ENCODE measurements at regions not wholly inside any gene's neighbourhood (a gene's known extent, or its start where the extent isn't known, plus 50 kb on each side); places are given as distances from the start of the nearest gene placed in this dataset.

GRCh38 chr5:145077028-145077427 lies 758.1 kb downstream of the PRELID2 start:
- Histone ChIP-seq H3K27me3 (ENCODE audit: control insufficient read depth in 1 of 2, insufficient read depth in 2 of 2, low read length in 2 of 2) (no peaks in the 10 kb centered on the region), H3K27ac (ENCODE audit: extremely low read length, insufficient read depth, low read length) (no peak overlapping the region), H3K4me1 (ENCODE audit: insufficient read depth, low read length) (no peaks in the 10 kb centered on the region), H4K20me1 (ENCODE audit: insufficient read depth, low read length) (no peaks in the 10 kb centered on the region), H3K4me2 (ENCODE audit: low read depth, low read length) (no peak overlapping the region), H3K9me3 (ENCODE audit: low read length) (no peaks in the 10 kb centered on the region), H3K9ac (ENCODE audit: insufficient read depth, low read depth, low read length) (no peak overlapping the region), H3K36me3 (replicated peaks in 1 of 2; ENCODE audit: control insufficient read depth in 1 of 2, insufficient read depth in 2 of 2, low read length in 2 of 2) (no peaks in the 10 kb centered on the region), H3K4me3 (replicated peaks in 1 of 3; ENCODE audit: insufficient read depth in 1 of 3, low read depth in 2 of 3, low read length in 3 of 3) (no peak overlapping the region), H3K79me2 (ENCODE audit: insufficient read depth, low read length) (no peaks in the 10 kb centered on the region), H2AFZ (ENCODE audit: low read length) (no peak overlapping the region)
- ChIA-PET CTCF (ENCODE audit: low intra/inter-chr PET ratio, low total read pairs) (no interaction called here), POLR2A (no interaction called here)
- no TSS peak for BruUV-seq (replicated peaks)
- TF ChIP-seq, protein P1, sequence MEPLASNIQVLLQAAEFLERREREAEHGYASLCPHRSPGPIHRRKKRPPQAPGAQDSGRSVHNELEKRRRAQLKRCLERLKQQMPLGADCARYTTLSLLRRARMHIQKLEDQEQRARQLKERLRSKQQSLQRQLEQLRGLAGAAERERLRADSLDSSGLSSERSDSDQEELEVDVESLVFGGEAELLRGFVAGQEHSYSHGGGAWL (CRISPR knock-in tag; IDR thresholded peaks at IDR 0.05) = no peak
- FAIRE-seq (no peak), ATAC-seq (no peak), DNase-seq (ENCODE audit: low spot score) (no peak)
- intact Hi-C loops (cut with micrococcal nuclease; ENCODE audit: unreplicated experiment) = no loop called here
- in situ Hi-C loops (cut with HindIII; ENCODE audit: extremely low pct_ligation_motif_present, low pct_unique_long_range_greater_than_20kb) = no loop called here
- 46% methylated on average over 4 of the region's 6 CpGs for WGBS (ENCODE audit: low lambda C conversion rate)

- in situ Hi-C loops (cut with HindIII; ENCODE audit: extremely low pct_ligation_motif_present, low pct_unique_long_range_greater_than_20kb) (no loop called here), intact Hi-C loops (cut with micrococcal nuclease; ENCODE audit: unreplicated experiment) (no loop called here)
- Histone ChIP-seq H3K36me3 (replicated peaks in 1 of 2; ENCODE audit: control insufficient read depth in 1 of 2, insufficient read depth in 2 of 2, low read length in 2 of 2) (no peaks in the 10 kb centered on the region), H4K20me1 (ENCODE audit: insufficient read depth, low read length) (no peaks in the 10 kb centered on the region), H3K79me2 (ENCODE audit: insufficient read depth, low read length) (no peaks in the 10 kb centered on the region), H3K9me3 (ENCODE audit: low read length) (no peaks in the 10 kb centered on the region), H3K9ac (ENCODE audit: insufficient read depth, low read depth, low read length) (no peak overlapping the region), H3K4me1 (ENCODE audit: insufficient read depth, low read length) (no peaks in the 10 kb centered on the region), H2AFZ (ENCODE audit: low read length) (no peak overlapping the region), H3K27ac (ENCODE audit: extremely low read length, insufficient read depth, low read length) (no peak overlapping the region), H3K4me2 (ENCODE audit: low read depth, low read length) (no peak overlapping the region), H3K27me3 (ENCODE audit: control insufficient read depth in 1 of 2, insufficient read depth in 2 of 2, low read length in 2 of 2) (no peaks in the 10 kb centered on the region), H3K4me3 (replicated peaks in 1 of 3; ENCODE audit: insufficient read depth in 1 of 3, low read depth in 2 of 3, low read length in 3 of 3) (no peak overlapping the region)
- BruUV-seq (replicated peaks) = no TSS peak
- FAIRE-seq (no peak), ATAC-seq (no peak), DNase-seq (ENCODE audit: low spot score) (no peak)
- ChIA-PET CTCF (ENCODE audit: low intra/inter-chr PET ratio, low total read pairs) (no interaction called here), POLR2A (no interaction called here)
- TF ChIP-seq JUN (CRISPR knock-in tag; IDR thresholded peaks at IDR 0.05) (no peak), ZNF501 (CRISPR knock-in tag; IDR thresholded peaks at IDR 0.05) (no peak), KAT8 (CRISPR knock-in tag; IDR thresholded peaks at IDR 0.05) (no peak), HNF4G (IDR thresholded peaks at IDR 0.05; ENCODE audit: borderline replicate concordance, low read depth, low read length) (no peak), HNF4G (CRISPR knock-in tag; IDR thresholded peaks at IDR 0.05; ENCODE audit: borderline replicate concordance, low read depth) (no peak), MIER3 (CRISPR knock-in tag; IDR thresholded peaks at IDR 0.05; ENCODE audit: borderline replicate concordance) (no peak), ZNF382 (CRISPR knock-in tag; IDR thresholded peaks at IDR 0.05; ENCODE audit: borderline replicate concordance) (no peak), ZHX1 (CRISPR knock-in tag; IDR thresholded peaks at IDR 0.05; ENCODE audit: low read depth) (no peak), NFE2L1 (CRISPR knock-in tag; IDR thresholded peaks at IDR 0.05; ENCODE audit: borderline replicate concordance) (no peak), REPIN1 (CRISPR knock-in tag; IDR thresholded peaks at IDR 0.05; ENCODE audit: borderline replicate concordance, low read depth) (no peak), SALL2 (CRISPR knock-in tag; IDR thresholded peaks at IDR 0.05) (no peak)
- TF ChIP-seq, protein P2, sequence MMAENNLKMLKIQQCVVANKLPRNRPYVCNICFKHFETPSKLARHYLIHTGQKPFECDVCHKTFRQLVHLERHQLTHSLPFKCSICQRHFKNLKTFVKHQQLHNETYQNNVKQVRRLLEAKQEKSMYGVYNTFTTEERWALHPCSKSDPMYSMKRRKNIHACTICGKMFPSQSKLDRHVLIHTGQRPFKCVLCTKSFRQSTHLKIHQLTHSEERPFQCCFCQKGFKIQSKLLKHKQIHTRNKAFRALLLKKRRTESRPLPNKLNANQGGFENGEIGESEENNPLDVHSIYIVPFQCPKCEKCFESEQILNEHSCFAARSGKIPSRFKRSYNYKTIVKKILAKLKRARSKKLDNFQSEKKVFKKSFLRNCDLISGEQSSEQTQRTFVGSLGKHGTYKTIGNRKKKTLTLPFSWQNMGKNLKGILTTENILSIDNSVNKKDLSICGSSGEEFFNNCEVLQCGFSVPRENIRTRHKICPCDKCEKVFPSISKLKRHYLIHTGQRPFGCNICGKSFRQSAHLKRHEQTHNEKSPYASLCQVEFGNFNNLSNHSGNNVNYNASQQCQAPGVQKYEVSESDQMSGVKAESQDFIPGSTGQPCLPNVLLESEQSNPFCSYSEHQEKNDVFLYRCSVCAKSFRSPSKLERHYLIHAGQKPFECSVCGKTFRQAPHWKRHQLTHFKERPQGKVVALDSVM (CRISPR knock-in tag; IDR thresholded peaks at IDR 0.05) = no peak
- TF ChIP-seq, protein P3, sequence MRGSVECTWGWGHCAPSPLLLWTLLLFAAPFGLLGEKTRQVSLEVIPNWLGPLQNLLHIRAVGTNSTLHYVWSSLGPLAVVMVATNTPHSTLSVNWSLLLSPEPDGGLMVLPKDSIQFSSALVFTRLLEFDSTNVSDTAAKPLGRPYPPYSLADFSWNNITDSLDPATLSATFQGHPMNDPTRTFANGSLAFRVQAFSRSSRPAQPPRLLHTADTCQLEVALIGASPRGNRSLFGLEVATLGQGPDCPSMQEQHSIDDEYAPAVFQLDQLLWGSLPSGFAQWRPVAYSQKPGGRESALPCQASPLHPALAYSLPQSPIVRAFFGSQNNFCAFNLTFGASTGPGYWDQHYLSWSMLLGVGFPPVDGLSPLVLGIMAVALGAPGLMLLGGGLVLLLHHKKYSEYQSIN (CRISPR knock-in tag; IDR thresholded peaks at IDR 0.05; ENCODE audit: borderline replicate concordance) = no peak
These were observed 759.1 kb downstream of the PRELID2 start for GRCh38 chr5:145076040-145076439.

Data from HepG2 (cell line).